Keratinocyte (primary cell): ENCODE measurements at regions not wholly inside any gene's neighbourhood (a gene's known extent, or its start where the extent isn't known, plus 50 kb on each side); places are given as distances from the start of the nearest gene placed in this dataset.

Experiments used
- DNase-seq: peaks from one replicate; pipeline ENCODE4 v3.0.0-alpha.2; 2011; ENCODE audit warnings: low read depth, missing footprints, low spot score
- FAIRE-seq: peaks from 2 replicates; lab custom pipeline; 2011; peaks lifted over from hg19 to GRCh38; lab: Jason Lieb, UNC
- H2AFZ ChIP-seq: 2 replicates; pipeline ENCODE4 v1.6.0; 2012; ENCODE audit warnings: low read length, control low read depth, inconsistent platforms; ENCODE audit not compliant: control insufficient read depth
- H3K27ac ChIP-seq: 2 replicates; pipeline ENCODE4 v1.5.1; 2011; ENCODE audit warnings: low read length; ENCODE audit not compliant: control insufficient read depth, insufficient read depth
- H3K27me3 ChIP-seq: 3 replicates; pipeline ENCODE4 v1.6.0; 2011; ENCODE audit warnings: low read length; ENCODE audit not compliant: control insufficient read depth, insufficient read depth; ENCODE audit errors: extremely low read depth
- H3K36me3 ChIP-seq, 2 experiments: 2 replicates in 1 of 2; 3 replicates in 1 of 2; pipeline ENCODE4 v1.5.1; 2011; ENCODE audit warnings: low read length in 2 of 2, mild to moderate bottlenecking in 1 of 2; ENCODE audit not compliant: control insufficient read depth in 2 of 2, insufficient read depth in 2 of 2; ENCODE audit errors: extremely low read depth in 1 of 2
- H3K4me1 ChIP-seq: 3 replicates; pipeline ENCODE4 v1.5.1; 2011; ENCODE audit warnings: low read length; ENCODE audit not compliant: control insufficient read depth, insufficient read depth; ENCODE audit errors: extremely low read depth
- H3K4me2 ChIP-seq: 3 replicates; pipeline ENCODE4 v1.6.0; 2011; ENCODE audit warnings: low read depth, low read length; ENCODE audit not compliant: control insufficient read depth, insufficient read depth; ENCODE audit errors: extremely low read depth
- H3K4me3 ChIP-seq, 3 experiments: fragments of 200-600 bp in 1 of 3; sonication (generic) in 1 of 3; 2 replicates in 2 of 3; 3 replicates in 1 of 3; pipeline ENCODE4 v1.5.1; 2011 to 2016; ENCODE audit warnings: low read length in 3 of 3, mild to moderate bottlenecking in 3 of 3, control low read depth in 2 of 3, inconsistent platforms in 1 of 3, low read depth in 1 of 3, mixed read lengths in 1 of 3, mixed run types in 1 of 3, moderate library complexity in 1 of 3; ENCODE audit not compliant: control insufficient read depth in 2 of 3, insufficient read depth in 2 of 3; ENCODE audit errors: extremely low read depth in 1 of 3
- H3K79me2 ChIP-seq: 2 replicates; pipeline ENCODE4 v1.6.0; 2012; ENCODE audit warnings: low read length; ENCODE audit not compliant: control insufficient read depth, insufficient read depth
- H3K9ac ChIP-seq: 3 replicates; pipeline ENCODE4 v1.6.0; 2011; ENCODE audit warnings: low read length; ENCODE audit not compliant: control insufficient read depth, insufficient read depth; ENCODE audit errors: extremely low read depth
- H3K9me1 ChIP-seq: 3 replicates; pipeline ENCODE4 v1.6.0; 2011; ENCODE audit warnings: low read length; ENCODE audit not compliant: control insufficient read depth, insufficient read depth; ENCODE audit errors: extremely low read depth
- H3K9me3 ChIP-seq: 2 replicates; pipeline ENCODE4 v1.5.1; 2012; ENCODE audit warnings: low read depth, low read length; ENCODE audit not compliant: control insufficient read depth
- H4K20me1 ChIP-seq: 3 replicates; pipeline ENCODE4 v1.6.0; 2011; ENCODE audit warnings: low read length; ENCODE audit not compliant: control insufficient read depth, insufficient read depth; ENCODE audit errors: extremely low read depth
- CTCF ChIP-seq, 3 experiments: IDR thresholded peaks in 1 of 3; conservative IDR thresholded peaks in 1 of 3; optimal IDR thresholded peaks in 1 of 3; 2 replicates in 2 of 3; 3 replicates in 1 of 3; pipeline versions ENCODE3 to v1.5.1; 2011; ENCODE audit warnings: low read length in 3 of 3, mild to moderate bottlenecking in 3 of 3, moderate library complexity in 2 of 3, control low read depth in 1 of 3, inconsistent platforms in 1 of 3; ENCODE audit not compliant: insufficient read depth in 2 of 3; ENCODE audit errors: extremely low read depth in 1 of 3
- EZH2 ChIP-seq: IDR thresholded peaks from one replicate; pipeline ENCODE4 v1.6.1; 2012; ENCODE audit warnings: inconsistent platforms, mild to moderate bottlenecking, low read length, moderate library complexity
- dilution Hi-C: fragments of 300-500 bp; cut with MboI; formaldehyde crosslinking; loops from one replicate; pipeline ENCODE4 v1.7.0; 2020; ENCODE audit warnings: low sequenced_read_pairs; ENCODE audit not compliant: extremely low pct_ligation_motif_present

- no peaks in the 10 kb centered on the region for H3K36me3 ChIP-seq
- DNase-seq (no peak), FAIRE-seq (no peak)
- H3K4me3 ChIP-seq, result no peak overlapping the region
- no peaks in the 10 kb centered on the region for H3K9me3 ChIP-seq
- no peak overlapping the region for H2AFZ ChIP-seq
- H3K27me3 ChIP-seq, result no peaks in the 10 kb centered on the region
- TF ChIP-seq EZH2 (no peak), CTCF (optimal IDR thresholded peaks at IDR 0.05 in 1 of 3, IDR thresholded peaks at IDR 0.05 in 1 of 3, conservative IDR thresholded peaks at IDR 0.05 in 1 of 3; ENCODE audit: extremely low read depth in 1 of 3, insufficient read depth in 2 of 3, low read length in 3 of 3) (no peak)
- H3K79me2 ChIP-seq, result no peaks in the 10 kb centered on the region
- H4K20me1 ChIP-seq, result no peaks in the 10 kb centered on the region
- no peaks in the 10 kb centered on the region for H3K9me1 ChIP-seq
- H3K9ac ChIP-seq, result no peak overlapping the region
- no peaks in the 10 kb centered on the region for H3K4me1 ChIP-seq
- H3K4me2 ChIP-seq, result no peak overlapping the region
- no peak overlapping the region for H3K27ac ChIP-seq
- dilution Hi-C loops, result no loop called here
Observed at GRCh38 chr2:186187854-186188253, 298.2 kb upstream of the ZC3H15 start.

- no peak overlapping the region for H2AFZ ChIP-seq
- H4K20me1 ChIP-seq, result no peaks in the 10 kb centered on the region
- no peaks in the 10 kb centered on the region for H3K79me2 ChIP-seq
- H3K27me3 ChIP-seq, result no peaks in the 10 kb centered on the region
- H3K9me1 ChIP-seq, result no peaks in the 10 kb centered on the region
- no peaks in the 10 kb centered on the region for H3K36me3 ChIP-seq
- H3K4me3 ChIP-seq, result no peak overlapping the region
- dilution Hi-C loops, result no loop called here
- H3K9ac ChIP-seq, result no peak overlapping the region
- H3K9me3 ChIP-seq, result no peaks in the 10 kb centered on the region
- TF ChIP-seq CTCF (optimal IDR thresholded peaks at IDR 0.05 in 1 of 3, IDR thresholded peaks at IDR 0.05 in 1 of 3, conservative IDR thresholded peaks at IDR 0.05 in 1 of 3; ENCODE audit: extremely low read depth in 1 of 3, insufficient read depth in 2 of 3, low read length in 3 of 3), result no peak
- no peak for TF ChIP-seq EZH2
- H3K4me1 ChIP-seq, result no peaks in the 10 kb centered on the region
- no peak overlapping the region for H3K4me2 ChIP-seq
- FAIRE-seq, result no peak
- no peak for DNase-seq
- H3K27ac ChIP-seq, result no peak overlapping the region
Observed at GRCh38 chr2:186189816-186190215, 296.2 kb upstream of the ZC3H15 start.
